ENCODE measurements at regions not wholly inside any gene's neighbourhood (a gene's known extent, or its start where the extent isn't known, plus 50 kb on each side); places are given as distances from the start of the nearest gene placed in this dataset.

DNA sequence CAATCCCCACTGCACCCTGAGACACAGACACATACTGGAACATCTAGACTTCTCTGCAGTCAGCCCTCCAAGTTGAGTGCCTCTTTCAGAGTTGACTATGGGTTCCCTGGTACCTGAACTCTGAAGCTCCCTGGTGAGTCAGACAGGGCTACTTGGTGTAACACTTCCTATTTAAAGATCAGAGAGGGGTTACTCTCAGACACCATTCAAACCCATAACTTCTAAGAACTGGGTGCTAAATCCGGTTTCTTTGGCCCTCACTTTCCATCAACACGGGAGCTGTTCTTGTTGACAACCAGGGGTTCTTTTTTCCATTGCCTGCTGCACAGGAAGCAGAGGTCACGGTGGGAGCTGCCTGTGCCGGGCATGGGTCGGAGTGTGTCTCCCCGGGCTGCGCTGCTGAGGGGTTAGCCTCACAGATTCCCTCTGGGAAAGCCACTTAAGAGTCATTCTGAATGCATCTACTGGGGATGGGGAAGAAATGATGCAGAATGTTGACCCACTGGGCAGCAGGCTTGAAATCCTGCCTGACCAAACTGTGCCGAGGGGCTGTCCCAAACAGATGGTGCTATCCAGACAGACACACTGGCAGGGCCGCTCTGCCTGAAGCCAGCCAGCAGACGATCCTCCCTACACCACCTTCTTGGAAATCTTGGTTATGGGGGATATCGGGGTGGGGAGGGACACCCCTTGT lies 74.1 kb downstream of the PITPNM2 start:
- TF ChIP-seq POLR2A (IDR thresholded peaks at IDR 0.05; ENCODE audit: low read length): no peak
- no peak for TF ChIP-seq GATA1 (IDR thresholded peaks at IDR 0.05; ENCODE audit: low read depth, low read length)
